GM21381 (cell line): ENCODE measurements at regions not wholly inside any gene's neighbourhood (a gene's known extent, or its start where the extent isn't known, plus 50 kb on each side); places are given as distances from the start of the nearest gene placed in this dataset.

Experiments
- ATAC-seq: cut with Tn5 transposase; IDR thresholded peaks from one replicate; pipeline ENCODE4 v1.9.1; 2021; ENCODE audit warnings: mild to moderate bottlenecking, moderate library complexity; ENCODE audit not compliant: unreplicated experiment

DNA sequence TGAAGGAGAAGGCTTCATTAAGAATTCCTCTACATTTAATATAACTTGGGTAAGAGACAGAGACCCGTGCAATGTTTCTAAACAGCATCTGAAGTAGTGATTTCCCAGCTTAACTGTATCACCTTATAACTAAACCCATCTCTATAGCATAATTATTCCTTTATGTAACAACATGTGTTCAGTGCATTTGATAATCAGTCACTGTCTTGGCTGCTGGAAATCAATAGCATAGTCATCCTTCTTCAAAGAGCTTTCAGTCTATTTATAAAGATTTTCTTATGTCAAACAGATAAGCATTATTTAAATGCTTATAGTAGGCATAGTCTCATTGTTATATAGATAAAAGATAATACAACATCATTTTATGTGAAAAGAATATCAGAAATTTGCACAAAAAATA is 80.1 kb upstream of the TYRP1 start:
- ATAC-seq = no peak

DNA sequence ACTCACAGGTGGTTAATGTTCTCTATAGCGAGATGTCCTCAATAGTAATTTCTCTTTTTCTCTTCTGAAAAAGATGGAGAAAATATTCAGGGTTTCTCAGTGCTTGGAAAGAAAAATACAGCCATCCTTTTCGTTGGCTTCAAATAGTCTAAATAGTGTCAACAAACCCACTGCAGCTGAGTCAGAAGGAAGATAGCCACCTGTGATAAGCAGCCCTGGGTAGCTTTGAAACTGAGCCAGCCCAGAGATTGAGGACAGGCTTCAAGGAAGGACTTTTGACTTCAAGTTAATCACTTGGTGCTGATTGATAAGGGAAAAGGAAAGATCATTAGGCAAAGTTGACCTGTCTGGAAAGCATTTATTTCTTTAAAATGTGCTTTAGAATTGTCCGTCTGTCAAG is 78.7 kb upstream of the TYRP1 start:
- ATAC-seq = no peak

DNA sequence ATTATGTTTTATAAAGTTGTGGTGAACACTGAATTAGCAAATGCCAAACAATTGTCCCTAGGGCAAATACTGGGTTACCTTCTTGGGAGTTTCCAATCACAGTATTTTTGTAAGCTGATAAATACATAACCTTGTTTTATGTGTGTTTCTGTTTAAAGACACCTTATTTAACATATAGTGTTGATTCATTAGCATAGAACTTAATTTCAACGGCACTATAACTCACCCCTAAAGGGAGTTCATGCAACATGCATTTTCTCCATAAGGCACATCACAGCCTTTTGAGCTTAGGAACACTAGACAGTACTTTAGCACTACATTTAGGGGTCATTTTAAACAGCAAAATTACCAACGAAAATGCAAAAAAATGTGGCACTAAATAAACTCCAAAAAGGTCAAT is 74.2 kb upstream of the TYRP1 start:
- no peak for ATAC-seq

DNA sequence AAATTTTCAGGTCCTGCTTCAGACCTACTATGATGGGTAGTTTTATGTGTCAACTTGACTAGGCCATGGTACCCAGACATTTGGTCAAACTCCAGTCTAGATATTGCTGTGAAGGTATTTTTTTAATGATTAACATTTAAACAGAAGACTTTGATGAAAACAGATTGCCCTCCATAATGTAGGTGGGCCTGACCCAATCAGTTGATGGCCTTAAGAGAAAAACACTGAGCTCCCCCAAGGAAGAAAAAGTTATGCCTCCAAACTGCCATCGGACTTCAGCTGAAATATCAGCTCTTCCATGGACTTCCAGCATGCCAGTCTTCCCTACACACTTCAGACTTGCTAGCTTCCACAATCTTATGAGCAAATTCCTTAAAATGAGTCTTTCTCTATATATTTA is 67.3 kb upstream of the TYRP1 start:
- no peak for ATAC-seq

DNA sequence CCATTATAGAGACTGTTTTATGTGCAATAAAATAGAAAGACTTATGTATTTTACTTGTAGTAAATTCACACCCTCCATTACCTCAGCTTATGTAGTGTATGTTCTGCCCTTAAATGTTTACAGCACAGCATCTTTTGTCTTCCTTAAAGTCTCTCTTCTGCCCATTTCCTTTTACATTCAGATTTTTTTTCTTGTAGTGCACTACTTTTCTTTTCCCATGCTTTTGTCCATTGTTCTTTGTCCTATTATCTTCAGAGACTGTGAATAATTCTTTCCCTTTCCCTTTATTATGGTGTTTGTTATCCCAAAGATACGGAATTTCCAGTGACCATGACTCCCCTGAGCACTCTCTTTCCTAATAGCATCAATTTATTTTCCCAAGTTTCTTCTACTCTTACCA is 66.1 kb upstream of the TYRP1 start:
- no peak for ATAC-seq

DNA sequence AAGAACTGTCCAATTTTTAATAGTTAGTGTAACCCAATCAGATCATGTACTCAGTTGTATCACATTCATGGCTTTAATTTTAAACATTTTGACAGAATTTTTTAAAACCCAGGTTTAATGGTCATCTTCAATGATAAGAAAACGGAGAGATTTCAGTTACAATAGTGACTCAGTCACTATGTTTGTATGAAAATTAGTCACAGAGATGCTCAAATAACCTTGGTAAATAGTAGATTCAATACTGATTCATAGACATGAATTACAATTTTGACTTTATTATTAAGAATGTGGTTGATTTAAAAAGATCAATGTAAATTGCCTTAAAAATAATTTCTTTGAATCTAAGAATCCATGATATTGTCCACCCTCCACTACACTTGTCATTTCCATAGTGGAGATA is 64.6 kb upstream of the TYRP1 start:
- no peak for ATAC-seq

DNA sequence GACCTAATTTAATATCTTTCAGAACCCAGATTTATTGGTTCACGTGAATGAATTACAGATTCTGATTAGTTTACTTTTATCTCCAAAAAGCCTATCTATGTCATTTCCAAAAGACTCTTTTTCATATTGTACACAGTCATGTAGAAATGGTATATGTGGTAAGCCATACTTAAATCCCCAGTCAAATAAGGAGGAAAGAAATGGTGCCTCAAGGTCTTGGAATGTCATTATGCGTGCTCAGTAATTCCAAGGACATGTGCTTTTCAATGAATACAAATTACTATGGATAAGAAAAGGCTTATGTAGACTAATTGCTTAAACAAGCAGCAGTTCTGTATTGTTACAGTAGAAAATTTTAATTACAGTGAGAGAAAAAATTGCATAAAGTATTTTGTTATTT is 64.1 kb upstream of the TYRP1 start:
- no peak for ATAC-seq

DNA sequence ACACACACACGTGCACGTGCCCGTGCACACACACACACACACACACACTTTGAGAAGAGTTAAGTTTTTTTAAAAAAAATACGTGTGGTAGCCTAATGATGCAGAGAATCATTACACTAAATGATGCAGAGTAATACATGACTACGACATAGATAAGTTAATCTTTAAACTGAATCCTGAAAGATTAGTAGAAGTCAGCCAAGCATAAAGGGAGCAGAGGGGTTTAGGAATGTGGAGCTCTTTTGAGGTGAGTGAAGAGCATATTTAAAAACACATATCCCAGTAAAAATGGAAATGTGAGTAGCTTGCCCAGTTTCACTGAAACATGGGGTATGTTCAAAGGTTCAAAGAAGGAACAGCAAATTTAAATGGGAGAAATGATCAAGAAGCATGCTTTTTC is 61.3 kb upstream of the TYRP1 start:
- no peak for ATAC-seq

DNA sequence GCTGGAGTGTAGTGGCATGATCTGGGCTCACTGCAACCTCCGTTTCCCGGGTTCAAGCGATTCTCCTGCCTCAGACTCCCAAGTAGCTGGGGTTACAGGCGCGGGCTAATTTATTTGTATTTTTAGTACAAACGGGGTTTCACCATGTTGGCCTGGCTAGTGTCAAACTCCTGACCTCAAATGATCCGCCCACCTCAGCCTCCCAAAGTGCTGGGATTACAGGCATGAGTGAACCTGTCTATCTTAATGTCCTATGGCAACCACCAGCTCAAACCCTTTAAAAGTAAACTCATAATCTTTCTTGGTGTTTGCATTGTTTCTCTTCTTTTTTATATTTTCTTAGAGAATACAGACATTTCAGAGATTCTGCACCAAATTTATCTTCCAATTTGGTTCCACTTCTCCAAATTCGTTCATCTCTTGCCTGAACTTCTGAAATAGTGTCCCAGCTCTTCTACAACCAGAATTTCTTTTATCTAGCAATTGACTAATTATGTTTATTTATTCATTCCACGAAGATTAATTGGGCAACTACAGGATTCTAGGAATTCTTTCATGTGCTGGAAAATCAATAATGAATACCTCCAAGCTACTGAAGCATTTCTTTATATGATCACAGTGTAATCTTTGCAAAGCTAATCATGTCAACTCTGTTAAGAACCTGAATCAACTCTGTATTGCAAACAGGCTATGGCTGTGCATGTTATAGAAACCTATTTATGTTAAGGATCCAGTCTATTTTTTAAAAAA is 60.0 kb upstream of the TYRP1 start:
- no peak for ATAC-seq

DNA sequence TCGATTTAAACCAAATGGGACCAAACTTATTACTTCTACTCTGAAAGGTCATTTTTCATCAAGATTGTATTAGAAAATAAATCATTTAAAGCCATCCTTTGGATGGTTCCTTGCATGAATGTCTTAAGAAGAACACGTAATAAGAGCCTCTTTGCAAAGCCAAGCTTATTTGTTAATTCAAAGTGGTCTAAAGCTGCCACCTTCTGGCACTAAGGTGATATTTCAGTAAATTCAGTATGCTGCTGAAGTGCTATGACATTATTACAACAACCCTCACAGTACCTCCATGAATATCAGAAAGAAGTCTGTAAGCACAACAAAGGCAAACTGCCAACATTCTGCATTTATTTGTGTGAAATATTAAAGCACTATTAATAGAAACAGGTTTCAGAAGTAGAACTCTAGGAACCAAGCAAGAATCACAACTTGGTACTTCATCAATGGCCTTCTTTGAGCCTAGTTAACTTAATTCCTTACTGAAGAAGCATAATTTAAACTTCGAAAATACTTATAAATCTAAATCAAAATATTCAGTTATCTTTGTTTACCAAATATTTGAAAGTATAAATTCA is 53.1 kb upstream of the TYRP1 start:
- ATAC-seq = no peak

DNA sequence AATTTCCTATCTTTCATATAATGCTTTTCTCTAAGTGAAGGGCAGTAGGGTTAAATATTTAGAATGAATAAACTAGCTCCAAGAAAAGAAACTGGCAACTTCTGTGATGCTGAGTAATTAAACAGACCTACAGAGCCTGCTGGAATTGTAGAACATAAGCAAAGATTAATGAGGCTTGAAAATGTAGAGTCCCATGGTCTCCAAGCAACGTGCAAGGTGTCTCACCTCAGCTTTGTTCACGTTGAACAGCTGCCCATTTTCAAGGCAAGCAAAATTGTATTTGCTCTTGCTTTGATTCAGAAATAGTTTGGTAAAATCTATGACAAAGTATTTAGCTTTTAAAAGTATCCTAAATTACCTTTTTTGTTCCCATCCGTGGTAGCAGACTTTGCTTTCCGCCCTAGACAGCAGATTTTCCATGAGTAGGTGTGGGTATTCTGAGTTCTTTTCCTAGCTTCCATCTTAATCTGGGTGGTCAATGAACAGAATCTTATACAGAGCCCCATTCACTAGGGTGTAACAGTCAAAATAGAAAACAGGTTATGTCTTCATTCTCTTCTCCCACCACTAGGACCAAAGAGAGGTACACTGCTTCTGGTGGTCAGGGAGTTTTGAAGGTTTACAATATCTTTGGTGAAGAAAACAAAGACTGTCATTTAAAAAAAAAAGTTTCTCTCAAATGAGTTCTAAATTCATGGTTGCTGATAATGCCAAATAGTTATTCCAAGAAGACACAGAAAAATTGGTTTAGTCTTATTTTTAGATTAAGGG is 52.1 kb upstream of the TYRP1 start:
- ATAC-seq = no peak
